ENCODE measurements at regions not wholly inside any gene's neighbourhood (a gene's known extent, or its start where the extent isn't known, plus 50 kb on each side); places are given as distances from the start of the nearest gene placed in this dataset.
"Not testable (repeated sequence)": the region's sequence is repeated elsewhere in the genome, so short reads cannot be mapped to it uniquely, and the experiment has no call there.

GRCh38 chr2:65605058-65605742 is 172.8 kb upstream of the SPRED2 start:
- Histone ChIP-seq H3K4me1 (ENCODE audit: insufficient read depth, low read length) (peaks cover 10% of the 10 kb centered on the region; the same call in 1 of the 2 replicates), H3K27ac (ENCODE audit: low read depth, low read length) (no peak overlapping the region), H3K4me3 (ENCODE audit: low read length) (no peak overlapping the region), H3K36me3 (ENCODE audit: insufficient read depth, low read length) (no peaks in the 10 kb centered on the region), H3K9me3 (ENCODE audit: insufficient read depth, low read depth, low read length) (no peaks in the 10 kb centered on the region), H3K9ac (ENCODE audit: low read depth, low read length) (no peak overlapping the region), H3K27me3 (ENCODE audit: insufficient read depth, low read length) (no peaks in the 10 kb centered on the region)
- 77% methylated on average over 4 of the region's 4 CpGs for WGBS

- no peak overlapping the region for H3K9ac ChIP-seq (ENCODE audit: low read depth, low read length)
- H3K27me3 ChIP-seq (ENCODE audit: insufficient read depth, low read length) = no peaks in the 10 kb centered on the region
- no peaks in the 10 kb centered on the region for H3K36me3 ChIP-seq (ENCODE audit: insufficient read depth, low read length)
- 87% methylated on average over 3 of the region's 4 CpGs for WGBS
- H3K4me3 ChIP-seq (ENCODE audit: low read length) = no peak overlapping the region
- no peaks in the 10 kb centered on the region for H3K9me3 ChIP-seq (ENCODE audit: insufficient read depth, low read depth, low read length)
- no peak overlapping the region for H3K27ac ChIP-seq (ENCODE audit: low read depth, low read length)
- H3K4me1 ChIP-seq (ENCODE audit: insufficient read depth, low read length) = peaks cover 10% of the 10 kb centered on the region; the same call in 1 of the 2 replicates
Observed at GRCh38 chr2:65604246-65604645, 171.8 kb upstream of the SPRED2 start.

DNA sequence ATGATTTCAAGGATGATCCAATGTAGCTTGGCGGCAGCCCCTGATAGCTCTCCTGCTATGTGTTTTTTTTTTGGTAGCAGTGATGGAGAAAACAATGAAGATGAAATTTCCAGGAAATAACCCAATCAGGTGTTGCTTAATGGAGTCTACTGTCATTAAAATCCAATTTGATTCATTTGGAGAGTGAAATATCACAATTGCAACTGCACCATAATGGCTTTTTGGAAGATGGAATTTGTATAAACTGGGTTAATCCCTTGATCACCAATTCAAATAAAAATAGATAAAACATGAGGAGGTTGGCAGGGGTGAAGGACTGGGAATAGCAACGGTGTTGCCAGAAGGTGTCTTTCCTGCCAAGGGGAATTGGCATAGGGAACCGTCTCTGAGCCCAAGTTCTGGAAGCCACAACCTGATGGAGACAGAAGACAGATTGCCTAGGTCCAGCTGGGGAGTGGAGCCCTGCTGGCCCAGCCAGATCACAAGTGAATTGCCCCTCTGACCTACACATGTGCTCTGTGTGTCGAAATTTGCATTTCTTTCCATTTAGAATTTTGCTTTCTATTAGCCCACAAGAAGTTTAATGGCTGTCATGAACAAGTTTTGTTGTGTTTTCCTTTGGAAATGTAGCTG is 170.3 kb upstream of the SPRED2 start:
- Histone ChIP-seq H3K27me3 (ENCODE audit: insufficient read depth, low read length) (no peaks in the 10 kb centered on the region), H3K4me3 (ENCODE audit: low read length) (no peak overlapping the region), H3K27ac (ENCODE audit: low read depth, low read length) (no peak overlapping the region), H3K9ac (ENCODE audit: low read depth, low read length) (no peak overlapping the region), H3K36me3 (ENCODE audit: insufficient read depth, low read length) (no peaks in the 10 kb centered on the region), H3K4me1 (ENCODE audit: insufficient read depth, low read length) (peaks cover 2% of the 10 kb centered on the region; the same call in 1 of the 2 replicates), H3K9me3 (ENCODE audit: insufficient read depth, low read depth, low read length) (no peaks in the 10 kb centered on the region)
- 96% methylated on average over 4 of the region's 4 CpGs for WGBS

GRCh38 chr2:65600871-65601270 is 168.5 kb upstream of the SPRED2 start:
- not testable (repeated sequence) for H3K27ac ChIP-seq (ENCODE audit: low read depth, low read length); H3K27me3 ChIP-seq (ENCODE audit: insufficient read depth, low read length); H3K9ac ChIP-seq (ENCODE audit: low read depth, low read length); H3K36me3 ChIP-seq (ENCODE audit: insufficient read depth, low read length); H3K4me1 ChIP-seq (ENCODE audit: insufficient read depth, low read length); H3K4me3 ChIP-seq (ENCODE audit: low read length); H3K9me3 ChIP-seq (ENCODE audit: insufficient read depth, low read depth, low read length)
- 95% methylated on average over 21 of the region's 33 CpGs for WGBS

- not testable (repeated sequence) for H3K4me3 ChIP-seq (ENCODE audit: low read length); H3K9ac ChIP-seq (ENCODE audit: low read depth, low read length); H3K9me3 ChIP-seq (ENCODE audit: insufficient read depth, low read depth, low read length); H3K27me3 ChIP-seq (ENCODE audit: insufficient read depth, low read length); H3K27ac ChIP-seq (ENCODE audit: low read depth, low read length); H3K36me3 ChIP-seq (ENCODE audit: insufficient read depth, low read length); H3K4me1 ChIP-seq (ENCODE audit: insufficient read depth, low read length)
- WGBS = no CpG with 5 or more reads among the region's 26 CpGs
Observed at GRCh38 chr2:65600351-65600750, 168.0 kb upstream of the SPRED2 start.

DNA sequence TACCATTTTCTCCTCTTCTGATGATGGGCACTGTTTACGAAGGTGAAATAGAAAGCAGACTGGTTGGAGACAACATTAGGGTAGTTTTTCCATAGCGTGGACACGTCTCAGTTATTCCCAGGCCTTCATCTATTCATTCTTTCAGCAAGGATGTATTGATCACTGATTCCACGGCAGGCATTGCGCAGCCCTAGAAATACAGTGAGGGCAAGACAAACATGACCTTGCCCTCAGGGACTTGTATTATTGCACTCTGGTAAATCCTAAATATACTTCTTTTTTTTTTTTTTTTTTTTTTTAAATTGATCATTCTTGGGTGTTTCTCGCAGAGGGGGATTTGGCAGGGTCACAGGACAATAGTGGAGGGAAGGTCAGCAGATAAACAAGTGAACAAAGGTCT is 167.3 kb upstream of the SPRED2 start:
- no peak overlapping the region for H3K9ac ChIP-seq (ENCODE audit: low read depth, low read length)
- H3K27ac ChIP-seq (ENCODE audit: low read depth, low read length) = no peak overlapping the region
- H3K9me3 ChIP-seq (ENCODE audit: insufficient read depth, low read depth, low read length) = no peaks in the 10 kb centered on the region
- H3K4me3 ChIP-seq (ENCODE audit: low read length) = no peak overlapping the region
- no peaks in the 10 kb centered on the region for H3K4me1 ChIP-seq (ENCODE audit: insufficient read depth, low read length)
- no peaks in the 10 kb centered on the region for H3K27me3 ChIP-seq (ENCODE audit: insufficient read depth, low read length)
- WGBS = 91% methylated on average over 5 of the region's 6 CpGs
- H3K36me3 ChIP-seq (ENCODE audit: insufficient read depth, low read length) = no peaks in the 10 kb centered on the region

DNA sequence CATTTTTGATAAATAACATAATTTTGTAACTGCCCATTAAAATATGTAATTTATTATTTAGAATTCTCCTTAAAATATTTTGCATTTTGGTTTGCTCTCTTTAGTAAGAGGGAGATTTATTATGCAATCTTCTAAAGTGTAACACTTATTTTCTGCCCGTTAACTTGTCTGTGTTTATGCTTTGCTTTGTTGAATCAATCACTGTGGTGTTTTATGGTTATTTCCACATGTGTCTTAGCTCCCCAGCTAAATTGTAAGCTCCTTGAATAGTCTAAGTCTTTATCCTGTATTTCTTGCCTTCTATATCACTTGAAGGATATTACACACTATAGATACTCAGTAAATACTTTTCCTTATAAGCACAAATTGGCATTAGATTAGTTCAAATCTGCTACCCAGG is 166.6 kb upstream of the SPRED2 start:
- H3K4me3 ChIP-seq (ENCODE audit: low read length) = no peak overlapping the region
- H3K4me1 ChIP-seq (ENCODE audit: insufficient read depth, low read length) = no peaks in the 10 kb centered on the region
- no peak overlapping the region for H3K9ac ChIP-seq (ENCODE audit: low read depth, low read length)
- 100% methylated on average over 1 of the region's 1 CpG for WGBS
- no peak overlapping the region for H3K27ac ChIP-seq (ENCODE audit: low read depth, low read length)
- H3K9me3 ChIP-seq (ENCODE audit: insufficient read depth, low read depth, low read length) = no peaks in the 10 kb centered on the region
- H3K27me3 ChIP-seq (ENCODE audit: insufficient read depth, low read length) = no peaks in the 10 kb centered on the region
- H3K36me3 ChIP-seq (ENCODE audit: insufficient read depth, low read length) = no peaks in the 10 kb centered on the region

DNA sequence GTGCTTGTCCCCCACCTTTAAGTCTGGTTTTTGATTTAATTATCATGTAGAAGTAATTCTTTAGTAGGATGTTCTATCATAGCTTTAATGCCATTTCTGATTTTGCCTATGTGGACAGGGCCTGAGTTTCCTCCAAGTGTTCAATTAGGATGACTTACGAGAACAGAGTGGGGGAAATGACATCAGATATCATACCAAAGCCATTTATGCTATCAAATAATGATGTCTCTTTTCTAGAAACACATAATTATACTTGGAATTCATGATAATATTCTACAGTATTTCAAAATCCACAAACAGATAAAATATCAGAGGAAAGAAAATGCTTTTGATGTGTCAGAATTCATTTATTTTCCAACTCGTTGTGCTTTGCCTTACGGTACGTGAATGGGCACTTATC is 165.9 kb upstream of the SPRED2 start:
- H3K9me3 ChIP-seq (ENCODE audit: insufficient read depth, low read depth, low read length) = no peaks in the 10 kb centered on the region
- no peaks in the 10 kb centered on the region for H3K36me3 ChIP-seq (ENCODE audit: insufficient read depth, low read length)
- no peak overlapping the region for H3K27ac ChIP-seq (ENCODE audit: low read depth, low read length)
- H3K9ac ChIP-seq (ENCODE audit: low read depth, low read length) = no peak overlapping the region
- no peaks in the 10 kb centered on the region for H3K4me1 ChIP-seq (ENCODE audit: insufficient read depth, low read length)
- no peaks in the 10 kb centered on the region for H3K27me3 ChIP-seq (ENCODE audit: insufficient read depth, low read length)
- H3K4me3 ChIP-seq (ENCODE audit: low read length) = no peak overlapping the region
- WGBS = 100% methylated on average over 3 of the region's 4 CpGs

GRCh38 chr2:65595630-65596029 is 163.2 kb upstream of the SPRED2 start:
- Histone ChIP-seq H3K27me3 (ENCODE audit: insufficient read depth, low read length) (no peaks in the 10 kb centered on the region), H3K27ac (ENCODE audit: low read depth, low read length) (no peak overlapping the region), H3K9ac (ENCODE audit: low read depth, low read length) (no peak overlapping the region), H3K4me1 (ENCODE audit: insufficient read depth, low read length) (no peaks in the 10 kb centered on the region), H3K36me3 (ENCODE audit: insufficient read depth, low read length) (no peaks in the 10 kb centered on the region), H3K4me3 (ENCODE audit: low read length) (no peak overlapping the region), H3K9me3 (ENCODE audit: insufficient read depth, low read depth, low read length) (no peaks in the 10 kb centered on the region)

GRCh38 chr2:65594150-65594549 is 161.8 kb upstream of the SPRED2 start:
- no peaks in the 10 kb centered on the region for H3K9me3 ChIP-seq (ENCODE audit: insufficient read depth, low read depth, low read length)
- H3K9ac ChIP-seq (ENCODE audit: low read depth, low read length) = no peak overlapping the region
- no peaks in the 10 kb centered on the region for H3K27me3 ChIP-seq (ENCODE audit: insufficient read depth, low read length)
- H3K27ac ChIP-seq (ENCODE audit: low read depth, low read length) = no peak overlapping the region
- no peak overlapping the region for H3K4me3 ChIP-seq (ENCODE audit: low read length)
- H3K36me3 ChIP-seq (ENCODE audit: insufficient read depth, low read length) = no peaks in the 10 kb centered on the region
- H3K4me1 ChIP-seq (ENCODE audit: insufficient read depth, low read length) = no peaks in the 10 kb centered on the region

DNA sequence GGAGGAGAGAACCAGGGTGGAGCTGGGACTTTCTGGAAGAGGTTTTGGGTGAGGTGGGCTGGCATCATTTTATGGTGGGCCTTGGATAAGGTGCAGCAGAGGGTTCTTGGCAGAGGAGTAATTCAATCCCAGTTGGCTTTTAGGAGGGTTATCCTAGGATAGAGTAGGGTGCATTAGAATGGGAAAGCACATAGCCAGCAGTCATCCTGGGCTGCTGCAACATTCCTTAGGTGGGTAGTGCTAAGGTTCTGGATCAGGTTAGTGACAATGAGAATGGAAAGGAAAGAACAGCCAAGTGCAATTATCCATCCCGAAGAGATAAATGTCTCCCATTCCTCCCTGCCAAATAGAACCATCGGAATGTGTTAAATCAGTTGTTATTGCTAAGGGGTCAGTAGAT is 157.3 kb upstream of the SPRED2 start:
- Histone ChIP-seq H3K9ac (ENCODE audit: low read depth, low read length) (no peak overlapping the region), H3K27me3 (ENCODE audit: insufficient read depth, low read length) (no peaks in the 10 kb centered on the region), H3K9me3 (ENCODE audit: insufficient read depth, low read depth, low read length) (no peaks in the 10 kb centered on the region), H3K36me3 (ENCODE audit: insufficient read depth, low read length) (no peaks in the 10 kb centered on the region), H3K4me1 (ENCODE audit: insufficient read depth, low read length) (no peaks in the 10 kb centered on the region), H3K27ac (ENCODE audit: low read depth, low read length) (no peak overlapping the region), H3K4me3 (ENCODE audit: low read length) (no peak overlapping the region)
- WGBS = 94% methylated on average over 2 of the region's 2 CpGs

- Histone ChIP-seq H3K36me3 (ENCODE audit: insufficient read depth, low read length) (no peaks in the 10 kb centered on the region), H3K4me1 (ENCODE audit: insufficient read depth, low read length) (no peaks in the 10 kb centered on the region), H3K27me3 (ENCODE audit: insufficient read depth, low read length) (no peaks in the 10 kb centered on the region), H3K27ac (ENCODE audit: low read depth, low read length) (no peak overlapping the region), H3K9me3 (ENCODE audit: insufficient read depth, low read depth, low read length) (no peaks in the 10 kb centered on the region), H3K4me3 (ENCODE audit: low read length) (no peak overlapping the region), H3K9ac (ENCODE audit: low read depth, low read length) (no peak overlapping the region)
- WGBS = 93% methylated on average over 4 of the region's 4 CpGs
Observed at GRCh38 chr2:65587779-65588178, 155.4 kb upstream of the SPRED2 start.

All from HUES64 (cell line).